HG02973 (cell line): ENCODE measurements at regions not wholly inside any gene's neighbourhood (a gene's known extent, or its start where the extent isn't known, plus 50 kb on each side); places are given as distances from the start of the nearest gene placed in this dataset.
"Not testable (repeated sequence)": the region's sequence is repeated elsewhere in the genome, so short reads cannot be mapped to it uniquely, and the experiment has no call there.

ENCODE experiments used
- ATAC-seq: cut with Tn5 transposase; IDR thresholded peaks from one replicate; pipeline ENCODE4 v1.9.1; 2021; ENCODE audit warnings: moderate library complexity; ENCODE audit not compliant: unreplicated experiment

- ATAC-seq = no peak
Observed at GRCh38 chr6:80942911-80943310, 809.6 kb downstream of the TENT5A start.

GRCh38 chr6:80940976-80941375 lies 811.5 kb downstream of the TENT5A start:
- no peak for ATAC-seq

GRCh38 chr6:80940571-80940970 lies 811.9 kb downstream of the TENT5A start:
- no peak for ATAC-seq

GRCh38 chr6:80939898-80940297 lies 812.6 kb downstream of the TENT5A start:
- no peak for ATAC-seq

- no peak for ATAC-seq
Observed at GRCh38 chr6:80939480-80939879, 813.0 kb downstream of the TENT5A start.

GRCh38 chr6:80938131-80938530 lies 814.4 kb downstream of the TENT5A start:
- ATAC-seq = no peak

GRCh38 chr6:80932359-80932758 lies 820.1 kb downstream of the TENT5A start:
- no peak for ATAC-seq

DNA sequence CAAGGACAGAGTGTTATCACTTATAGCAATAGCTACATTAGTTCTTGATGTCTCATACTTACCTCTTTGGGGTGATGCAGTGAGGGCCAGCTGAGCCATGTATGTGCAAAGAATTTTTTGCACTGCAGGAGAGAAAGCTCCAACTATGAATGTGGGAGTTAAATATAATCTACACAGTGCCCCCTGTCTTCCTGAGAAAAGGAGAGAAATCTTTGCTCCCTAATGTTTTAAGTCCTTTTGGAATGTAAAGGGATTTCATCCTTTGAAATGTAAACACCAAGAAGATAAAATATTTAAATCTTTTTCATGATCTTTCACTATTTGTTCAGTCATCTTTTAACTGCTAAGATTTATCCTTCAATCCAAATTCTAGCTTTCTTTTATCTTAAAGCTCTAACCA lies 822.1 kb downstream of the TENT5A start:
- no peak for ATAC-seq

DNA sequence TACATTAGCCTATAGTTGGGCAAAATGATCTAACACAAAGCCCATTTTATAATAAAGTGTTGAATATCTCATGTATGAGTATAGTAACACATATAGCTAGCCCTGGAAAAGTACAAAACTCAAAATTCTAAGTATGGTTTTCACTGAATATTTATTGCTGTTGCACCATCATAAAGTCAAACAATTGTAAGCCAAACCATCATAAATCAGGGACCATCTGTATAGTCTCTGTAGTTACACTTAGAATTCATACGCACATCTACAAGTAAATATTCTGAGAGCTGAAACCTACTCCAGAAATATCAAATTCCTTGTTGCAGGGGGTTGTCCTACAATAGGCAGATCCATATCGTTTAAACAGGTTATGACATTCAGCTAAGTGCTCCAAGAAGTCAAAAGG lies 817.3 kb downstream of the BCKDHB start:
- ATAC-seq = no peak

- no peak for ATAC-seq
Observed at GRCh38 chr6:80922916-80923455, 816.5 kb downstream of the BCKDHB start.

GRCh38 chr6:80921861-80922460 lies 815.5 kb downstream of the BCKDHB start:
- ATAC-seq = no peak

DNA sequence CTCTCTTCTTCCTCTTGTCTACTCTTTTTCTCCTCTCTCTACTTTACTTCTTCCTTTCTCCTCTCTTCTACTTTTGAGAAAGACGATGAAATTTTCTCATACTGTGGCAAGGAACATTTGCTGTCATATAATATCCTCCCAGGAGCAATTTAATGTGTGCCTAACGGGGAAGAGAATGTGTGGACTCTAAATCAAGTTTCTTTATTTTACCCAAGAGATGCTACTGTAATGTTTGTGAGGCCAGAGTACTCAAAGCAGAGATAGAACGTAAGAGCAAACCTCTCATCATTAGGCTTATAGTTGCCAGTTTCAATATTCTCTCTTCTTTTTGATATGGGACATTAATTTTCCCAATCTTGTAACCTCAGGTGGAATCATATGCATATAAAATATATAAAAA lies 801.4 kb downstream of the BCKDHB start:
- ATAC-seq = no peak

DNA sequence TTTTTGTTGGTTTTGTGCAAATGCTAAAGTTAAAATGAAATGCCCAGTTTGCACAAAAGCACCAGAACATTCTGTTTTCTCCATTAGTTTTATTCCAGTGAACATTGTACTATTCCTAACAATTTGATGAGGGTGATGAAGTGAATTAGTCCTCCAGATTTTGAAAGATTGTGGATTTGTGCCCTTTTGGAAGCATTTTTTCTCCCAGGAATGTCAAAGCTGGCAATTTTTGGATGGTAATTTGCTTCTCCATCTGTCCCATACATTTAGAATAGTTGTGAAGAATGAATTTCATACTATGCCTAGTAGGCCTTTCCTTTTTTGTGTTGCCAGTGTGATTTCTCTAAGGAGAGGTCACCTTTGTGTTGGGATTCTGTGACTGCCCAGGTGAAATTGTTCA lies 797.2 kb downstream of the BCKDHB start:
- no peak for ATAC-seq

DNA sequence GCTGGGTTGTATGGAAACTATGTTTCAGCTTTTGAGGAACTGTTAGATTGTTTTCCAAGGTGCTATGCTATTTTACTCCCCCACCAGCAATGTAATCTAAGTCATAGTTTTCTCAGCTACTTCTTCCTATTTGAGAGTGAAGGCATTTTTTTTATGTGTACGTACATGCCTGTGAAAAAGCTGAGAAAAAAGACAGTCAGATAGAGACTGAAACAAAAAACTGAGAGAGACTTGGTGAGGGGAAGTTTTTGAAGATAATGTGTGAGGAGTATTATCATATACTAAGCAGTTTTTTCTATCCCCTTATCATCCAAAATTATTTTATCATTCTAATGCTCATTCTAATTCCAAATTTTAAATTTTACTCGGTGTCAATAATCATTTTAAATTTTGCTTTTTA lies 780.0 kb downstream of the BCKDHB start:
- ATAC-seq = no peak

- ATAC-seq = no peak
Observed at GRCh38 chr6:80872951-80873308, 766.5 kb downstream of the BCKDHB start.

DNA sequence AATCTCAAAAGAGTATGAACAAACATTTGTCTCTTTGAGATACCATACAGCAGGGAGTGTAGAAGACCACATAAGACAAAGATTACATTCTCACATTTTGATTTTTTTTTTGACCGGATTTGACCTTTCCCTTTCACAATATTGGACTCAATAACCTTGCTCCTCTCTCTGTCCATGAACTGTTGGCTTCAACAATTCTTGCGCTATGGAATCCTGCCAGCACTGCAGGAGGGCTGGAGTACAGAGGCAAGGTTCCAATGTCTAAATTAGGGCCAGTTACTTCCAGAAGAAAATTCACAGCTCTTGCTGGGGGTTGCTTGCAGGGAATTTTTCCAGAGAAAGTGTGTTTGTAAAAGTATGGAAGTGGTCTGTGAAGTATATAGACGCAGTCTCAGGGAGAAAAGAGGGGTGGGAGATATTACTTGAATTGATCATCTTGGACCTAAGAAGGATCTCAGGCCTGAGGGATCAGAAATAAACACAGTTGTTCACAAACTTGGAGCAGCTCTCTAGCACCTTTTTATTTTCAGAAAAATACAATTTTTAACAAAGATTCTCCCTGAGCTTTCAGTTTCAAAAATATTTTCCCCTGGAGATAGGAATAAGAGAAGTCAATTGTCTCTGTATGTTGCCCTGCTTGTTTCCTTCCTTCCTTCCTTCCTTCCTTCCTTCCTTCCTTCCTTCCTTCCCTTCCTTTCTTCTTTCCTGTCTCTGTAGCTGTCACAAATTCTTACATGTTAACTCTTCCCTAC lies 765.9 kb downstream of the BCKDHB start:
- no peak for ATAC-seq

- ATAC-seq = no peak
Observed at GRCh38 chr6:80862756-80863155, 756.3 kb downstream of the BCKDHB start.

DNA sequence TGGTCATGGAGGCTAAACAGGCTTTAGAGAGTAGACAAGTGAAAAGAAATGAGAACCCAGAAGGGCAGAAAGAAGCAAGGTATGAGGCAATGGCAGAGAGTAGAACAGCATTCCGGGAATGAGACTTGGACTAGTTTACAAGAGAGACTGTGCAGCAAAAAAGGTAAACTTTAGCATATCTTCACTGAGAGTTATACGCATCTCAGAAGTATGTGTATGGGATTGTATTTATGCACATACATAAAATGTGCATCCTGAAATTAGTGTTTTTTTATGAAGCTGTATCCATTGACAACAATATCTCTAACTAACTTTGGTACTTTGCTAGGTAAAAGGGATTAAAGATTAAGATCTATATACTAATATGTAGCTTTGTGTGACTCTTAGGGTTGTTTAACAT lies 753.6 kb downstream of the BCKDHB start:
- ATAC-seq = no peak

DNA sequence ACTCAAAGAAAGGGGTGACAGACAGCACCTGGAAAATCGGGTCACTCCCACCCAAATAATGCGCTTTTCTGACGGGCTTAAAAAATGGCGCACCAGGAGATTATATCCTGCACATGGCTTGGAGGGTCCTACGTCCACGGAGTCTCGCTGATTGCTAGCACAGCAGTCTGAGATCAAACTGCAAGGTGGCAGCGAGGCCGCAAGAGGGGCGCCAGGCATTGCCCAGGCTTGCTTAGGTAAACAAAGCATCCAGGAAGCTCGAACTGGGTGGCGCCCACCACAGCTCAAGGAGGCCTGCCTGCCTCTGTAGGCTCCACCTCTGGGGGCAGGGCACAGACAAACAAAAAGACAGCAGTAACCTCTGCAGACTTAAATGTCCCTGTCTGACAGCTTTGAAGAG lies 741.5 kb downstream of the BCKDHB start:
- not testable (repeated sequence) for ATAC-seq

DNA sequence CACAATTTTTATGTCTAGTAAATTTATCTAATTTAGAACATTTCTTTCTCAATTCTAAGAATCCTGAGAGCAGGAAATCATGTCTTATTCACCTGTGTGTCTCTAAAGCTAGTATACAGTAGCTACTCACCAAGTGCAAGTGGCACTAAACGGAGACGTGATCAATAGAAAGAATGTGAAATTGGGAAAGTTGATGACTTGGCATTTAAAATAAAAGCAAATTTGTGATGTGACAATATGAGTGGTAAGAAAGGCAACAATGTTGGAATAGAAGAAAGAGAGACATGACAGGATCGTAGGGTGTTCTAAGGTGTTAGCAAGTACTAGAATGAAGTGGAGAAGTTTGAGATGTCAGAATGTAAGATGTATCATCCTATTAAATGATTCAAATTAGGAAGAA lies 725.9 kb downstream of the BCKDHB start:
- ATAC-seq = no peak

GRCh38 chr6:80793411-80793810 lies 686.9 kb downstream of the BCKDHB start:
- no peak for ATAC-seq

DNA sequence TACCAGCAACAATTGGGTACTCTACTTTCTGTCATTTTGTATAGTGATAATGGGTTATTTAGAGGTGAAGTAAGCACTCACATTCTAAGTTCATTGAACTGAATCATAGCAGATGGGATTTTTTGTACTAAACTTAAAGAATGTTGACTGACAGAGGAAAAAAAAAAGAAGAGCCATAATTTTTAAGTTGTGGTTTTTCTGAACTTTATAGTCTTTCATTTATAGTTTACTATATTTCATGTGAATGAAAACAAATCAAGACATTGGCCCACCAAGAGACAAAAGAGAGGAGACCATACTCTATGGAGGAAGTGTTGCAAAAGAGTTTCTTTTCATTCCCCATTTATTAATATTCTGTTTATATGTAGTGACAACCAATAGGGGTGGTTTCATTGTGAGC lies 685.7 kb downstream of the BCKDHB start:
- ATAC-seq = no peak
